ENCODE measurements at regions not wholly inside any gene's neighbourhood (a gene's known extent, or its start where the extent isn't known, plus 50 kb on each side); places are given as distances from the start of the nearest gene placed in this dataset.

DNA sequence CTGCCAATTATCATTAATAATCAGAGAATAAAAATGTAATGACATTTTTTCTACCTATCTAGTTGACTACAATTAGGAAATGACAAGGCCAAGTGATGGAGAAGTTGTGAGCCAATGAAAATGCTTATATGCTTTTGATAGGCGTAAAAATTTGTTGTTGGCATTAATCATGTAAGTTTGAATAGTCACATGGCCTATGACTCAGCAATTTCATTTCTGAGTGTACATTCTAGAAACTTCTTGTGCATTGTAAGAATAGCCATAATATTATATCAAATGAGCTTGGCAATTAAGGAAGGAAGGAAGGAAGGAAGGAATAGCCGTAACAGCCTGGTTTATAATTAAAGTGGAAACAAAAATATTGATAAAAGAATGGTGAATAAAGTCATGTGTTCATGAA lies 179.9 kb downstream of the PTH2R start:
- no peak overlapping the region for H3K27ac ChIP-seq (ENCODE audit: low read depth in 1 of 2, low read length in 2 of 2)
- no peak for TF ChIP-seq SP1 (IDR thresholded peaks at IDR 0.05)
- no peak for TF ChIP-seq NR2F2 (IDR thresholded peaks at IDR 0.05)
- TF ChIP-seq, protein P1, sequence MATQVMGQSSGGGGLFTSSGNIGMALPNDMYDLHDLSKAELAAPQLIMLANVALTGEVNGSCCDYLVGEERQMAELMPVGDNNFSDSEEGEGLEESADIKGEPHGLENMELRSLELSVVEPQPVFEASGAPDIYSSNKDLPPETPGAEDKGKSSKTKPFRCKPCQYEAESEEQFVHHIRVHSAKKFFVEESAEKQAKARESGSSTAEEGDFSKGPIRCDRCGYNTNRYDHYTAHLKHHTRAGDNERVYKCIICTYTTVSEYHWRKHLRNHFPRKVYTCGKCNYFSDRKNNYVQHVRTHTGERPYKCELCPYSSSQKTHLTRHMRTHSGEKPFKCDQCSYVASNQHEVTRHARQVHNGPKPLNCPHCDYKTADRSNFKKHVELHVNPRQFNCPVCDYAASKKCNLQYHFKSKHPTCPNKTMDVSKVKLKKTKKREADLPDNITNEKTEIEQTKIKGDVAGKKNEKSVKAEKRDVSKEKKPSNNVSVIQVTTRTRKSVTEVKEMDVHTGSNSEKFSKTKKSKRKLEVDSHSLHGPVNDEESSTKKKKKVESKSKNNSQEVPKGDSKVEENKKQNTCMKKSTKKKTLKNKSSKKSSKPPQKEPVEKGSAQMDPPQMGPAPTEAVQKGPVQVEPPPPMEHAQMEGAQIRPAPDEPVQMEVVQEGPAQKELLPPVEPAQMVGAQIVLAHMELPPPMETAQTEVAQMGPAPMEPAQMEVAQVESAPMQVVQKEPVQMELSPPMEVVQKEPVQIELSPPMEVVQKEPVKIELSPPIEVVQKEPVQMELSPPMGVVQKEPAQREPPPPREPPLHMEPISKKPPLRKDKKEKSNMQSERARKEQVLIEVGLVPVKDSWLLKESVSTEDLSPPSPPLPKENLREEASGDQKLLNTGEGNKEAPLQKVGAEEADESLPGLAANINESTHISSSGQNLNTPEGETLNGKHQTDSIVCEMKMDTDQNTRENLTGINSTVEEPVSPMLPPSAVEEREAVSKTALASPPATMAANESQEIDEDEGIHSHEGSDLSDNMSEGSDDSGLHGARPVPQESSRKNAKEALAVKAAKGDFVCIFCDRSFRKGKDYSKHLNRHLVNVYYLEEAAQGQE (IDR thresholded peaks at IDR 0.05) = no peak
- no peak for TF ChIP-seq FOXA1 (IDR thresholded peaks at IDR 0.05)
- no peak for TF ChIP-seq JUND (IDR thresholded peaks at IDR 0.05)
- TF ChIP-seq, protein P2, sequence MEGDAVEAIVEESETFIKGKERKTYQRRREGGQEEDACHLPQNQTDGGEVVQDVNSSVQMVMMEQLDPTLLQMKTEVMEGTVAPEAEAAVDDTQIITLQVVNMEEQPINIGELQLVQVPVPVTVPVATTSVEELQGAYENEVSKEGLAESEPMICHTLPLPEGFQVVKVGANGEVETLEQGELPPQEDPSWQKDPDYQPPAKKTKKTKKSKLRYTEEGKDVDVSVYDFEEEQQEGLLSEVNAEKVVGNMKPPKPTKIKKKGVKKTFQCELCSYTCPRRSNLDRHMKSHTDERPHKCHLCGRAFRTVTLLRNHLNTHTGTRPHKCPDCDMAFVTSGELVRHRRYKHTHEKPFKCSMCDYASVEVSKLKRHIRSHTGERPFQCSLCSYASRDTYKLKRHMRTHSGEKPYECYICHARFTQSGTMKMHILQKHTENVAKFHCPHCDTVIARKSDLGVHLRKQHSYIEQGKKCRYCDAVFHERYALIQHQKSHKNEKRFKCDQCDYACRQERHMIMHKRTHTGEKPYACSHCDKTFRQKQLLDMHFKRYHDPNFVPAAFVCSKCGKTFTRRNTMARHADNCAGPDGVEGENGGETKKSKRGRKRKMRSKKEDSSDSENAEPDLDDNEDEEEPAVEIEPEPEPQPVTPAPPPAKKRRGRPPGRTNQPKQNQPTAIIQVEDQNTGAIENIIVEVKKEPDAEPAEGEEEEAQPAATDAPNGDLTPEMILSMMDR (IDR thresholded peaks at IDR 0.05; ENCODE audit: low read depth, low read length, missing input control) = no peak
- TF ChIP-seq, protein P3, sequence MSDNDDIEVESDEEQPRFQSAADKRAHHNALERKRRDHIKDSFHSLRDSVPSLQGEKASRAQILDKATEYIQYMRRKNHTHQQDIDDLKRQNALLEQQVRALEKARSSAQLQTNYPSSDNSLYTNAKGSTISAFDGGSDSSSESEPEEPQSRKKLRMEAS (IDR thresholded peaks at IDR 0.05) = no peak
- no peak for TF ChIP-seq HNF4A (conservative IDR thresholded peaks at IDR 0.05)
- TF ChIP-seq, protein P4, sequence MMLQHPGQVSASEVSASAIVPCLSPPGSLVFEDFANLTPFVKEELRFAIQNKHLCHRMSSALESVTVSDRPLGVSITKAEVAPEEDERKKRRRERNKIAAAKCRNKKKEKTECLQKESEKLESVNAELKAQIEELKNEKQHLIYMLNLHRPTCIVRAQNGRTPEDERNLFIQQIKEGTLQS (IDR thresholded peaks at IDR 0.05) = no peak
- no peak for TF ChIP-seq TAF1 (conservative IDR thresholded peaks at IDR 0.05)
- TF ChIP-seq YY1 (IDR thresholded peaks at IDR 0.05) = no peak
- no peak for TF ChIP-seq RAD21 (IDR thresholded peaks at IDR 0.05)
- TF ChIP-seq HNF4G (IDR thresholded peaks at IDR 0.05) = no peak
- H3K4me1 ChIP-seq (ENCODE audit: control insufficient read depth in 4 of 4, insufficient read depth in 4 of 4, low read length in 3 of 4) = no peaks in the 10 kb centered on the region
- no peak for DNase-seq (ENCODE audit: low spot score)
- no peaks in the 10 kb centered on the region for H3K9me3 ChIP-seq (ENCODE audit: control insufficient read depth in 4 of 4, low read length in 3 of 4)
- no peaks in the 10 kb centered on the region for H3K36me3 ChIP-seq (ENCODE audit: control insufficient read depth in 4 of 4, insufficient read depth in 3 of 4, low read depth in 1 of 4, low read length in 3 of 4)
- H3K27me3 ChIP-seq (ENCODE audit: control insufficient read depth in 4 of 4, insufficient read depth in 4 of 4, low read length in 3 of 4) = no peaks in the 10 kb centered on the region
- H3K9ac ChIP-seq (ENCODE audit: low read depth in 1 of 2, low read length in 2 of 2) = no peak overlapping the region
- no peak overlapping the region for H3K4me3 ChIP-seq (ENCODE audit: low read depth in 1 of 3, low read length in 3 of 3)
- 84% methylated on average over 2 of the region's 2 CpGs for WGBS

DNA sequence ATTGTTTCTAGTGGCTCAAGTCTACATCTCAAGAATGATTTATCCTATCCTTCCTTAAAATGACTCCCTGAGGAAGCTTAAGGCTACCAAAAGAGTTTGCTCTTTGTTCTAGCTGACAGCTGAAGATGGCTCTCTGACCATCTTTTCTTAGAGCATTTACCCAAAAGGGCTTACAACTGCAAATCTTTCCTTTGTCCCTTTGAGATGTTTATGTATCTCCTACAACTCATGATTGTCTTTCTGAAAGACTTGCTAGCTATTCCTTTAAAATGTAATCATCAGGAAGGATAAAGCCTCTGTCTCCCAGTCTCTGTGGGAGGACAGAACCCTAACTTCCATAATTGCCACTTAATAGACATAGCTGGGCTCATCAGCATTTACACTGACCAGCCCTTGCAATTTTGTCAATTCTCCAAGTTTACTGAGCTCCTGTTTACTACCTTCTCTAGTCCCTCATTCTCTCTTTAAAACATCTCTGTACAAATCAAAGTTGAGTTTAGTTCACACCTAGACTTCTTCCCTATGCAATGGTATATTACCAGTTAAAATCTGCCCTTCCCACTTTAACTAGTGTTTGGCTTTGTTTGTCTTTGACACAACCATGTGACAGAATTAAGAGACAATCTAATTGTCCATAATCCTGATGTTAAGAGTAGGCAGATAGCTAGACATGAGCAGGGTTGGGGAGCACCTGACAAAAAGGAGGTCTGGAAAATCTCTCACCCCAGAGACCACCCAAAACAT lies 188.2 kb downstream of the PTH2R start:
- Histone ChIP-seq H3K36me3 (ENCODE audit: control insufficient read depth in 4 of 4, insufficient read depth in 3 of 4, low read depth in 1 of 4, low read length in 3 of 4) (no peaks in the 10 kb centered on the region), H3K4me3 (ENCODE audit: low read depth in 1 of 3, low read length in 3 of 3) (no peak overlapping the region), H3K9me3 (ENCODE audit: control insufficient read depth in 4 of 4, low read length in 3 of 4) (no peaks in the 10 kb centered on the region), H3K4me1 (ENCODE audit: control insufficient read depth in 4 of 4, insufficient read depth in 4 of 4, low read length in 3 of 4) (no peaks in the 10 kb centered on the region), H3K9ac (ENCODE audit: low read depth in 1 of 2, low read length in 2 of 2) (no peak overlapping the region), H3K27me3 (ENCODE audit: control insufficient read depth in 4 of 4, insufficient read depth in 4 of 4, low read length in 3 of 4) (no peaks in the 10 kb centered on the region), H3K27ac (ENCODE audit: low read depth in 1 of 2, low read length in 2 of 2) (no peak overlapping the region)
- DNase-seq (ENCODE audit: low spot score) = no peak
- TF ChIP-seq SP1 (IDR thresholded peaks at IDR 0.05) (no peak), FOXA2 (IDR thresholded peaks at IDR 0.05) (no peak), EGR1 (IDR thresholded peaks at IDR 0.05; ENCODE audit: low read depth in 2 of 2) (no peak), TAF1 (conservative IDR thresholded peaks at IDR 0.05) (no peak), HNF4G (IDR thresholded peaks at IDR 0.05) (no peak), RXRA (IDR thresholded peaks at IDR 0.05) (no peak)
- TF ChIP-seq, protein P4 (IDR thresholded peaks at IDR 0.05) = no peak
- TF ChIP-seq, protein P1 (IDR thresholded peaks at IDR 0.05) = no peak
- TF ChIP-seq, protein P2 (IDR thresholded peaks at IDR 0.05; ENCODE audit: low read depth, low read length, missing input control) = no peak
- TF ChIP-seq, protein P5, sequence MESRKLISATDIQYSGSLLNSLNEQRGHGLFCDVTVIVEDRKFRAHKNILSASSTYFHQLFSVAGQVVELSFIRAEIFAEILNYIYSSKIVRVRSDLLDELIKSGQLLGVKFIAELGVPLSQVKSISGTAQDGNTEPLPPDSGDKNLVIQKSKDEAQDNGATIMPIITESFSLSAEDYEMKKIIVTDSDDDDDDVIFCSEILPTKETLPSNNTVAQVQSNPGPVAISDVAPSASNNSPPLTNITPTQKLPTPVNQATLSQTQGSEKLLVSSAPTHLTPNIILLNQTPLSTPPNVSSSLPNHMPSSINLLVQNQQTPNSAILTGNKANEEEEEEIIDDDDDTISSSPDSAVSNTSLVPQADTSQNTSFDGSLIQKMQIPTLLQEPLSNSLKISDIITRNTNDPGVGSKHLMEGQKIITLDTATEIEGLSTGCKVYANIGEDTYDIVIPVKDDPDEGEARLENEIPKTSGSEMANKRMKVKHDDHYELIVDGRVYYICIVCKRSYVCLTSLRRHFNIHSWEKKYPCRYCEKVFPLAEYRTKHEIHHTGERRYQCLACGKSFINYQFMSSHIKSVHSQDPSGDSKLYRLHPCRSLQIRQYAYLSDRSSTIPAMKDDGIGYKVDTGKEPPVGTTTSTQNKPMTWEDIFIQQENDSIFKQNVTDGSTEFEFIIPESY (IDR thresholded peaks at IDR 0.05) = no peak
